Amniotic stem cell (primary cell): ENCODE measurements at regions not wholly inside any gene's neighbourhood (a gene's known extent, or its start where the extent isn't known, plus 50 kb on each side); places are given as distances from the start of the nearest gene placed in this dataset.
"Not testable (repeated sequence)": the region's sequence is repeated elsewhere in the genome, so short reads cannot be mapped to it uniquely, and the experiment has no call there.

Source experiments
- DNase-seq: peaks from one replicate; lab custom pipeline; 2025; lab: John Stamatoyannopoulos, UW

GRCh38 chrX:124426288-124427169 lies 80.2 kb downstream of the SH2D1A start:
- no peak for DNase-seq

GRCh38 chrX:124433186-124433585 lies 86.8 kb downstream of the SH2D1A start:
- DNase-seq, result no peak

GRCh38 chrX:124435616-124436015 lies 89.3 kb downstream of the SH2D1A start:
- DNase-seq, result no peak

DNA sequence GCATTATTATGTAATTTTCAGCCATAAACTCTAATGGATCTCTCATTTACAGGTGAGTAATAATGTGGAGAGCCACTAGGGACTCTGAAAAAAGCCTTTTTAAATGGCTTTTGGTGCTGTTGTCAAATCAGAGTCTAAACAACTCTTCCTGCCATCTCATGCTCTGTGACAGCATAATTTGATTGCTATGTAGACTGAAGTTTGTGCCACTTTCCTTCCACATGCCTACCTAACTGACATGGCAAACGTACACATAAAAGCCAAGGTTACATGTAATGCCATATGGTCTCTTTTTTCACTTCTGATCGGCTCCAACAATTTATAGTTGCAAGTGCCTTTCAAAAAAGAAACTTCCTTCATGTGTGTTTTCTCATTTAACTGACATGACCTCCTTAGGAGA lies 94.3 kb downstream of the SH2D1A start:
- no peak for DNase-seq

GRCh38 chrX:124441971-124442590 lies 95.7 kb downstream of the SH2D1A start:
- DNase-seq, result no peak

DNA sequence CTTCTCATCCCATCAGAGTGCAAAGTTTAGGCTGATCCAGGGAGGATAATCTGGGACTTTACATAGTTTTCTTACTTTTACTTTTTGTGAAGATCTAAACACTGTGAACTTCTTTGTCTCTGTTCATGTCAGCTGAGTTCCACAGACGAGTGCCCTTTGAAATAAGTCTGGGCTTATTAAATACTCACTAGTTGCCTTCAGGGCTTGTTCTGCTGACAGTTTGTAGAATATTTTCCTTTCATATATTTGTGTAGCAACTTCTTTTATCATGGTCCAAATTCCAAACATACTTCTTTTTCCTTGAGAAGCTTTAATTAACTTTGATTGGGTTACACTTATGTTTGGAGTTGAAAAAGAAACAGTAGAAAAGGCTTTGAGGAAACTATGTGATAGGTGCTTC lies 109.6 kb downstream of the SH2D1A start:
- no peak for DNase-seq

GRCh38 chrX:124459851-124460250 lies 113.5 kb downstream of the SH2D1A start:
- not testable (repeated sequence) for DNase-seq

GRCh38 chrX:124462931-124463330 lies 116.6 kb downstream of the SH2D1A start:
- DNase-seq, result no peak

DNA sequence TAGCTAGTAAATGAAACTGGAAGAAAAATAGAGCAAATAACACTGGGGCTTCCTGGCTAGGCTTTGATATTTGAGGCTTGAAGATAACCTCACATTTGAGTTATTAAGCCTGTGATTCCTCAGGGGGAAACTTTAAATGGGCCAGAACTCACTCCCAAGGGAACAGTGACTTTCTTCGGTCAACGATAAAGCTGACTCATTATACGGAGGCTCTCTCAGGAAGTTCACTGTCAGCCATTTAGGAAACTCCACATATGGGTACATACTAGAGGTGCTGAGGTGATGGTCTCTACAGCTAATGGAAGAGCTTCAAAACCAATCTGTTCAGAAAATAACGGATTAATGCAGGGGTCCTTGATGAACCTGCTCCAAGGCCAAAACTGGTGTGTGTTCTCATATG lies 120.8 kb downstream of the SH2D1A start:
- DNase-seq, result no peak

DNA sequence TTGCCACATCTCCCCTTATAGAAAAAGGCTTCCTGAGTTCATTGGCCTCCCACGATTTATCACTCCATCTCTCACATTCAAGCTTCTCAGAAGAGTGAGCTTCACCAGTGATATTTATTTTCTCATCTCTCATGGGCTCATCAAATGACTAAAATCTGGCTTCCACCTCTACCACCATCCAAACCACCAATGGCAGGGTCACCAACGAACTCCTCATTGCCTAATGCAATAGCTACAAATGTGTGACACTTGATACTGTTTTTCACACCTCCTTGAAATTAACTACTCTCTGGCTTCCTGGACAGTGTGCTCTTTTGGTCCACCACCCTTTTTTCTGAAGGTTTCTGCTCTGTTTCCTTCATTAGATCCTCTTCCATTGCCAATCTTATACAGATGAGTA lies 129.0 kb downstream of the SH2D1A start:
- DNase-seq, result no peak

- DNase-seq, result no peak
These were observed 130.2 kb downstream of the SH2D1A start for GRCh38 chrX:124476562-124476961.

GRCh38 chrX:124478046-124478445 lies 131.7 kb downstream of the SH2D1A start:
- DNase-seq, result no peak

GRCh38 chrX:124488412-124489161 lies 142.2 kb downstream of the SH2D1A start:
- no peak for DNase-seq

DNA sequence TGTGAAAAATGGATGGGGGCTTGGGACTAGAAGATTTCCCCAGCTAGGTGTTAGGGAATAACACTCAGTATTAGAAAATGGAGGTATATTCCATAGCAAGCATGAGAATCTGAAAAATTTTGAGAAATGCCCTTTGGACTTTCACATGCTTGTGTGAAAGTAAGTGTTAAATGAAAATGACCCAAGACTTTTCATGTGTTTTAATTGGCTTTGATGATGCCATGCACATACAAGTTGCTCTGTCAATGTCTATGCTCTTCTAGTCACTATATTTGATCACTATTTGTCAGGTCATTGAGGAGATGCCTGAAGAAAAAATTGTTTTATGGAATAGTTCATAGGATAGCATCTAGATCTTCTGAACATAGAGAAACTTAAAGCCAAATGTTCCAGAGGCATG lies 147.6 kb downstream of the SH2D1A start:
- no peak for DNase-seq

- no peak for DNase-seq
These were observed 151.0 kb downstream of the SH2D1A start for GRCh38 chrX:124497386-124497785.

DNA sequence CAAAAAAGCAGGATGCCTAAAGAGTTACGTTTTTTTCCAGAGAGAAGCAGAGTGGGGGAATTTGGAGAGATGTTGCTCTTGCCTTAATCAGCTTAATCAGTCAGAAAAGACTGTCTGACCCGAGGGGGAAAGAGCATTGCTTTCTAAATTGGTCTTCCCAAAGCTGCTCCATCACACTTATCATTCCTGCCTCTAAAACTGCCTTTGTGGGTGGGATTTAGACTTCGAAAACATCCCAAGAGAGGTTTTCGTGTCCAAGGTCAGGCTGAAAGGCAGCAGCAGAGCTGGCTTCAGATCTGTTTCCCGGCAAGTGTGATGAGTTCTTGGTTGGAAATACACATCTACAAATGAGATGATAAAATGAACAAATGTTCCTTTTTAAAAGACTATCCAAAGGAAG lies 155.2 kb downstream of the SH2D1A start:
- no peak for DNase-seq

DNA sequence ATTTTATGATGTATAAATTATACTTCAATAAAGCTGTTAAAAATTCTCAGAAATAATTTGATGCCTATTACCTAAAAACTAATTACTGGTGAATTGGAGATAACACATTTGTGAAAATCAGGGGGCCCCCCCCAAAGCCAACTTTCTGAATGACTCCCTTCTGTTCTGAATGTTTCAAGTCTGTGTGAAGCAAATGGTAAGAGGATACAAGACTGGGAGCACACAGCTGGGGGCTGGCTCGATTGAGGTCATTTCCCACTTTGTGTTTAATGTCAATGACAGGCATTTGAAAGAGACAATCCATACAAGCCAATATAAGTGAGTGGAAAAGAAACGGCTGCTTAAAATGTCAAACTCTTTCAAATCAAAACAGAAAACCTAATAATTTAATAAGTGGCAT lies 155.8 kb downstream of the SH2D1A start:
- no peak for DNase-seq

GRCh38 chrX:124502599-124502998 lies 156.2 kb downstream of the SH2D1A start:
- DNase-seq, result no peak

GRCh38 chrX:124504111-124504983 lies 158.0 kb downstream of the SH2D1A start:
- DNase-seq, result no peak

DNA sequence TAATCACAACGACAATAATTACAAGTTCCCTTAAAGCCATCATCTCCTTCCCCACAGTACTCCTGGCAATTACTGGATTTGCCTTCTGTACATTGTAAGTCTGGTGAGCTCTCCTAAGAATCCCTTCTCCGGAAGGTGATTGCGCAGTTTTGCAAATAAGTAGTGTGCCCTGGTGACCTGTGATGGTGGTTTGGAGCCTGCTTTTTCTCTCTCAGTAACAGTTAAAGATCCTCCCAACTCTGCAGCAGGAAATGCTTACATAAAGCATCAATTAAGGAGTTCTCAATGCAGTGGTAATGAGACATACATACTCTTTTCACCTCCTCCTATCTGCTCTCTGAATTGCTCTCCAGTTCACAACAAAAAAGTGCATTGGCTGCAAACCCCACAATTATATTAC lies 159.7 kb downstream of the SH2D1A start:
- DNase-seq, result no peak

GRCh38 chrX:124507246-124507645 lies 160.9 kb downstream of the SH2D1A start:
- no peak for DNase-seq

DNA sequence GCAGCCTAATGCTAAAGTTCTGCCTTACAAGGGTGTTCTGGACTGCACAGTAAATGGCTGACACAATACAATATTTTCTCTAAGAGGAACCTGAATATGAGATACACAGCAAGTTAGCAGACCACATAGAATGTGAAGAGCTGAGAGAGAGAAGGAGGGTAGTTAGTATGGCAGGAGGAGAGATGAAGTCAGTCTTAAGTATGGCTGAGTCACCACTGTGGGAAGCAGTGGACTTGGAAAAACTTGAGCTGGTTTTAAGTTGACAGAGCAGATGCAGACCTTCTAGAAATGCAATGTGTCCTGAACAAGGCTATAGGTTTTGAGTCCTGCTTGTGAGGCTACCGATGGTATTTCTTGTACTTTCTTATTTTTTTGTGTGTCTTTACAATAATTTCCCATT lies 172.5 kb downstream of the SH2D1A start:
- DNase-seq, result no peak
